ENCODE measurements at regions not wholly inside any gene's neighbourhood (a gene's known extent, or its start where the extent isn't known, plus 50 kb on each side); places are given as distances from the start of the nearest gene placed in this dataset.

DNA sequence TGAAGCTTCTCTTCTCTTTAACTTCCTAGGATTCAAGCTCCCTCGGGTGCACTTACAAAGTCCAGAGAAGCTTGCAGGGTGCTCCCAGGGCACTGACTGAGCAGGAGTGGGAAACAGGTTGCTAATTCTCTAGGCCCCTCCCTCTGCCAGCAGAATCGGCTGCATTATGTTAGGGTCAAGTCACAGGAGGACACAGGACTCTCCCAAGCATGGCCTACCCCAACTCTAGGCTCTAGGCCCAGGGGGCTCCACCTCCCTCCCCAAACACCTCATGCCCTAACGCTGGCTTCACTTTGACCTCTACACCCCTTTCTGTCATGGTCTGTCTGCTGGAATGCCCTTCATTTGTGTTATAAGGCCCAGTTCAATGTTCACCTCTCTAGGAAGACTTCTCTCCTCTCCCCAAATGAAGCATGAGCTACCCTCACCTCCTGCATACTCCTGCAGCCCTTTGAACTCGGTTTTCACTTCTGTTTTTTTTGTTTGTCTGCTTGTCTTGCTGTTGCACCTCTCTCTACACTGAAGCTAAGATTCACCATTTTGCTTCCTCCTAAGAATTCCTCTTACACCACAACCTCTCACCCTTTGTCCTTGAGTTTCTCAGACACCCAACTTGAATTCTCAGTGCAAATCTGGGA lies 521.8 kb upstream of the ID2 start:
- in situ Hi-C loops (cut with HindIII; ENCODE audit: low sequenced_read_pairs), result no loop called here

DNA sequence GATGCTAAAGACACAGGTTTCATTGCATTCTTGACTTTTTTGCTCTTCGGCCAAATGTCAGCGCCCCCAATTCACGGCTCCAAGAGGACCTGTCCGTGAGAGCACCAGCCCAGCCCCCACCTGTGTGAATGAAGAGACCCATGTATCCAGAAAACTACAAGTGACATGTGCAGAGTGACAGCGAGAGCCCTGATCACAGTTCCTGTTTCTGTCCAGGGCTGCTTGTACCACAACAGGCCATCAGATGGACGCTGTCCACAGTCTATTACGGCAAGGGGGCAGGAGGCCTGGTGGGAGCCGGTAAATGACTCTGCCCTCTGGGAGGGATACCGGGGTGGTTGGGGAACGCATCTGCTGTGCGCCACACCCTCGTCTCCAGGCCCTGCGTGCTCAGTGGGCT lies 520.9 kb upstream of the ID2 start:
- in situ Hi-C loops (cut with HindIII; ENCODE audit: low sequenced_read_pairs), result no loop called here

DNA sequence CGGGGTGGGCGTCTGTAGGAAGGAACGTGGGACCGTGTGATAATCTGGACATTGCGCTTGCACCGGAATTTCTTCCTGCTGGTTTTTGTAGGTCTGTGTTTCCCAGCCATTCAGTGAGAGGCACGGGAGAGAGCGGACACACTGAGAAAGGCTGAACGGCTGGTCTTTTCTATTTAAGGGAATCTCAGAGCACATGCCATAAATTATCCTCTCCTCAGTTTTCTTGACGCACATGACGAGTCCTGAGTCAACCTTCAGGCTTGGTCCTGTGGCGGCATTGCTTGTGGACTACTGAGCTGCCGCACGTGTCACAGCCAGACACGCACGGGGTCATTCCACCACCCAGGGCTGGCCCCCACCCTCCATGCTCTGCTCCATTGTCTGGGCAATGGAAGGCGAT lies 519.3 kb upstream of the ID2 start:
- in situ Hi-C loops (cut with HindIII; ENCODE audit: low sequenced_read_pairs), result no loop called here

DNA sequence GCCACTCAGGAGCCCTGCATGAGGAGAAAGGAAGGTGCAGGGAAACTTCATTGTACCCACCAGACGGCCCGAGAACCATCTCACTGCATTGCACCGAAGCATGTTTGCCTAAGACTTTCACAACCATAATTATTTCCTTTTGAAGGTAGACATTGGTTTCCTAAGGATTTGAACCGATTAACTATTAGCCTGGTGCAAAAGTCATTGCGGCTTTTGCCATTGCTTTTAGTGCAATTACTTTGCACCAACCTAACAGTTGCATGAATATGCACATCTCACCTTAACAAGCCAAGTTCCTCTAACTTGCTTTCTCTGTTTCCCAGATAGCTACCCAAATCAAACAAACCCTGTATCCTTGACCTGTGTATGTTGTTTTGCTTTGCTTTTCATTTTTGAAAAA lies 516.3 kb upstream of the ID2 start:
- in situ Hi-C loops (cut with HindIII; ENCODE audit: low sequenced_read_pairs), result no loop called here

DNA sequence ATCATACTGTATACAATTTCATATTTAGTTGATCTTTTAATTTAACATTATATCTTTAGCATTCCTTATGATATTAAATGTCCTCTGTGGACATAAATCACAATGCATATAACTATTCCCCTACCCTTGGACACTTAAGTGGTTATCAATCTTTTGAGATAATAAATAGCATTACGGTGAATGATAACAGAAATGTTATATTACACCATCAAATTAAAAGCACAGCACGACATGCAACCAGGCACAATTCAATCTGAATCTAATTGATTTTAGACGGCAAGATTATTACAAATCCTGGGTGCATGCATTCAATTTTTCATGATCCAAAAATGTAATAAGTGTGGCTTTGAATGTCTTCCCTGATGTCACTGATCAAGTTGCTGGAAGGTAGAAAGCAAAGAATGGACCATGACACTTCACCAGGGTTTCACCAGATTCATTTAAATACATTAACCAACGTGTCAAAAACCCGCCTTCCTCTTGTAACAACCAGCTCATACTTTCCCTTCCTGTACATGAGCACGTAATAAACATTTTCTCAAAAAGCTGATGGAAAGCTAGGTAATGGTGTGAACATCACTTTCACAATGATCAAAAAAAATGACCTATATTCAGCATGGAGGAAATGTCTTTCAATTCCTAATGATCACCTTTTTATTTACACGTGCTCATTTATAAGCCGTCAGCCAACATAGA lies 513.7 kb upstream of the ID2 start:
- in situ Hi-C loops (cut with HindIII; ENCODE audit: low sequenced_read_pairs), result no loop called here

DNA sequence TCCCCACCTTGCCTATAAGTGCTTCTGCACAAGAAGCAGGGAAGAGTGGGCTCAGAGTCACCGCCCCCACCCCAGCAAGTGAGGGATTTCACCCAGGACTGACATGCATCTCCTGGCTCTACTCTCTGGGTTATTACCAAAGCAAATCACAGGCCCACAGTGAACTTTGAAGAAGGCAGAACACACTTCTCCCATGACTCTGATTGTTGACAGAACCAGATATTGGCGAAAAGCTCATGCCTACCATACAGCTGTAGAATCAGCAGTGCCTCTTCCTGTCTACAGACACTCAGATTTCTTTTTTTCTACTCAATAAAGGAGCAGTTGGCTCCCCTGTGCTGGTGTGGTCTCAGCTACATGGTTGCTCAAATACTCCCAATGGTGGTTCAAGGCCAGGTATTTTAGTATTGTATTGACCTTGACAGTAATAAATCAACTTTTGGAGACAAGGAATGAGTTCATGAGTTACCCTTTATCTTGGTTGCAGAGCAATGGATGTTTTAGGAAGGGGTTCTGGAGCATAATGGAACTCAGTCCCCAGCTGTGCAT lies 512.9 kb upstream of the ID2 start:
- in situ Hi-C loops (cut with HindIII; ENCODE audit: low sequenced_read_pairs), result no loop called here

DNA sequence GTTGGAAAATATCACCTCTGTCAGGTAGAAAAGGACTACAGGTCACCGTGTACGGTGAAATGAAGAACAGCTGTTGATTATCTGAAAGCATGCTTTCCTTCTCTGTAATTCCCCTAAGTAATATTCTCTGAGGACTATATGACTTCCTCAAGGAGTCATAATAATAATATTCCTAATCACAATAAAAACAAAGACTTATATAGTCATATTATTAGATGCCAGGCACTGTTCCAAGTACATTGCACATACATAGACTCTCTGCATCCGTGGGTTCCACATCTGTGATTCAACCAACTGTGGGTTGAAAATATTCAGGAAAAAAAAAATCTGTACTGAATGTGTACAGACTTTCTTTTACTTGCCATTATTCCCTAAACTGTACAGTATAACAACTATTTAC lies 512.4 kb upstream of the ID2 start:
- in situ Hi-C loops (cut with HindIII; ENCODE audit: low sequenced_read_pairs), result no loop called here

DNA sequence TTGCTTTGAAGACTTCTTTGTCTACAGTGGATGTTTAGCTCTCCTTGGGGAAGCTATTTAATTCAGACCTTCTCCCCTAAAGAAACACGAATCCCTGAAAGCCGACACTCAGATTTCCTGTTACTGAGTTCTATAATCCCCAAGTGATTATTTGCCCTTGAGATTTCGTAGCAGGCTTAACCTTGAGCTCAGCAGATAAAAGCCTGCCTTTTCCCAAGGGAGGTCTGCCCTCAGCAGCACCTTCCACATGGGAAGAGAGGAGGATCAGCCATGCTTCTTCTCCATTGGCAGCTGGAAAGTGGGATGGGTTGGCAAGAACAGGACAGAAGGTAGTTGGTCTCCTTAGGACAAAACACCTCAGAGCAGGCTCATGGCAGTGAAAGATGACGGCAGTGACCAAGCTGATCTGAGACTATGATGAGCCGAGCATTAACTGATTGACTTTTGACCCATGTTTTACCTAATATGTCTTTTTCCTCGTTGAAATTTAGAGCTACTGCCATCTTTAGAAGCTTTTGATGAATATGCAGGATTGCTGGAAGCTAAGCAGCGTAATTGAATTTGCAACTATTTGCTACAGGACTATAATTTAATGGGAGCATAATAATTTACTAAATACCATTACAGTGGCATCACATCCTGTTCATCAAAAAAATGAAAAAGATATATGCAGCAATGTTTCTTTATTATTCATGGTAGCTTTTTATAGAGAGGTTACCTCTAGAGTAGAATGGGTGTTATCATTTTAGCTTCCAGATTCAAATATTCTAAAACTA lies 511.1 kb upstream of the ID2 start:
- in situ Hi-C loops (cut with HindIII; ENCODE audit: low sequenced_read_pairs), result no loop called here

DNA sequence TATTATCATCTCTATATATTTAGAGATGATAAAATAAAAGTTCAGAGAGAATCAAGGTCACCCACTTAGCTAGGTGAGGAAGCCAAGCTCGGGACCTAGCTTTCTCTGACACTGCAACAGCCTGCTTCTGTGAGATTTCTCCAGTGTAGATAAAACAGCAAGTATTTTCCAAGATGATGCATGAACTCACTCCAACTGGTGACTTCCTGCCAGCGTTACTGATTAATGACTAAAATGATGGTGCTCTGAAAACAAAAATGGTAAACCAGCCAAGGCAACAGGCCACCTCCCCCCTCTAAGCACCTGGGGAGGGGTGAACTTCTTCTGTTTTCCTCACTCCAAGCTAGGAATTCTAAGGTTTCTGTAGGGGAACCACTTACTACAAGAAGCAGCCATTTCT lies 510.2 kb upstream of the ID2 start:
- in situ Hi-C loops (cut with HindIII; ENCODE audit: low sequenced_read_pairs), result no loop called here

DNA sequence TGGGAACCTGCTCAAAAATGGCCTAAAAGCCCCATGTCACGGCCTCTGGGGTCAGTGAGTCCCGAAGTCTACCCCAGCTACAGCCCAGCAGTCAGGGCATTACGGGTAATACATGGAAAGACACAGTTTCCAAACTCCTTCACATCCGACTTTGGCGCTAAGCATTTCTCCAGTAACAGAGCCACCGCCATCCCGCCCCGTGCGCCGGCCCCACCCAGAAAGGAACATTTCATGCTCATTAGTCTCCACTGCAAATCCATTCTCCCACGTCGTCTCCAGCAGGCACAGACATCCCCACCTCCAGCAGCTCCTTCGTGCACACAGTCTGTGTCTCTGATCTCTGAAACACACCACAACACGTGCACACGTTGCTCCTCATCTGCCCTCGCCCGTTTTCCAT lies 509.2 kb upstream of the ID2 start:
- in situ Hi-C loops (cut with HindIII; ENCODE audit: low sequenced_read_pairs), result no loop called here

DNA sequence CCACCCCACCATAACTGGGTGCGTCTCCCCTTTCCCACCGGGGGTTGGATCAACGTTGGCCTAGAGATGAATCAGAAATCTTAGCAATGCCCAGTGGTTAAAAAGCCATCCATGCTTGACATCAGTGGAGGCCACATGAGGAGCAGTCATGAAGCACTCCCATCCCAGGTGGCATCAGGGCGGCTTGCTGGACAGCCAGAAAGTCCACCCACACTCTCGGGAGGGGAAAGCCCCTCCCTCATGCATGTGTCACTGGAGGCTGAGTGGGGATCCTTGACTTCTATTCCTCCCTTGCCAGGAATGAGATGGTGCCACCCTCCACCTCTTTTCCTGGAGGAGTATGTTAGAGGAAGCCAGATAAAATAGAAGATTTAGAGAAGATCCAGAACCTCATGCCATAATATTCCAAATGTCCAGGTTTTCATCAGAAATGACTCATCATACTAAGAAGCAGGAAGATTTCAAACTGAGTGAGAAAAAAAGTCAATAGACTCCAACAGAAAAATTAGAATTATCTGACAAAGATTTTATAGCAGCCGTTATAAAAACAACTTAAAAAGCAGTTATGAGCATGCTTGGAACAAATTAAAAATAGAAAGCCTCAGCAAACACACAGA lies 507.1 kb upstream of the ID2 start:
- in situ Hi-C loops (cut with HindIII; ENCODE audit: low sequenced_read_pairs), result no loop called here

DNA sequence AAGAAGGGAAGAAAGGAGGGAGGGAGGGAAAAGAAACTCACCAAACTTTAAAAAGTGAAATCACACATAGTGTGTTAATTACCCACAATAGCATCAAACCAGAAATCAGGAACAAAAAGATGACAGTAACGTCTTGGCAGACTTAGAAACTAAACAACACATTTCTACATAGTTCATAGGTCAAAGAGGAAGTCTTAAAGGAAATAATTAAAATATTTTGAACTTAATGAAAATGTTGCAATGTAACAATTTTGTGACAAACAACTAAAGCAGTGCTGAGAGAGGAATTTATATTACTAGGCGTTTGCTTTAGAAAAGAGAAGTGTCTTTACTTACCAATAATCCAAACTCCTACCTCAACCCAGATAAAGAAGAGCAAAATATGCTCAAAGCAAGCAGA lies 505.0 kb upstream of the ID2 start:
- in situ Hi-C loops (cut with HindIII; ENCODE audit: low sequenced_read_pairs), result no loop called here

DNA sequence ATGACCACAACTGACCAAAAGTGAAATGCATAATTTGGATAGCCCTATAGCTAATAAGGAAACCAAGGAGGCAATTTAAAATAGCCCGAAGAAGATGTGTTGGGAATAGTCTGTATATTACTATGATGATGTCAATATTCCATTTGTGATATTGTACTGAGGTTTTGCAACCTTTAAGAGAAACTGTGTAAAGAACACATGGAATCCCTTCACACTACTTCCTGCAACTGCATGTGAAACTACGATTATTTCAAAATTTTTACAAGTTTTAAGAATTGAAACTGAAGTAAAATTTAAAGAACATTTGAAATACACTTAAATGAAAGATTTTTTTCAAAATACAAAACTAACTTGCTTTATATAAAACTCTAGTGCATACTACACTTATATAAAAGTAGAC lies 504.3 kb upstream of the ID2 start:
- in situ Hi-C loops (cut with HindIII; ENCODE audit: low sequenced_read_pairs), result no loop called here

DNA sequence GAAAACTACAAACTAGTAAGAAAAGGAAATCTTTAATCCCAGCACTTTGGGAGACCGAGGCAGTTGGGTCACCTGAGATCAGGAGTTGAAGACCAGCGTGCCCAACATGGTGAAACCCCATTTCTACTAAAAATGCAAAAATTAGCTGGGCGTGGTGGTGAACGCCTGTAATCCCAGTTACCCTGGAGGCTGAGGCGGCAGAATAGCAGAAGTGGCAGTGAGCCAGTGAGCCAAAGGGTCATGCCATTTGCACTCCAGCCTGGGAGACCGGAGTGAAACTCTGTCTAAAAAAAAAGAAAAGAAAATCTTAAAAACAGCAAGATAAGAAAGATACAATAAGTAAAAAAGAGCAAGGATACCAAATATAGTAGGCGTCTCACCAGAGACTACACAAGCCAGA lies 502.9 kb upstream of the ID2 start:
- in situ Hi-C loops (cut with HindIII; ENCODE audit: low sequenced_read_pairs), result no loop called here

DNA sequence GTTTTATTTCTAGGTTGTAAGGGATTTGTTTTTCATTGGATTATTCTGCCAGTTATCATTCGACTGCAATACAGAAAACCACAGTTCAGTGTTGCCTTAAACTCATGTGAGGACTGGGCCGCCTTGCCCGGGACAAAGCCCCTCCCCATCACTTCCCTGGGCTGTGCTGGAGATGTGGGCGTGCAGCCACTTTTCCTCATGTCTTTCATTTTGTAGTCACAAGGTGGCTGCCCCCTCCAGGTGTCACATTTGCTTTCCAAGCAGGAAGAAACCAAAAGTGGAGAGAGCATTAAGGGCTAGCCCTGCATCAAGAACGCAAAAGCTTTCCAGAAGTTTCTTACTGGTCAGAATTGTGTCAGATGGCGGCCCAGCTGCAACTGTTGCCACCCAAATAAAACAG lies 492.5 kb upstream of the ID2 start:
- in situ Hi-C loops (cut with HindIII; ENCODE audit: low sequenced_read_pairs), result no loop called here

DNA sequence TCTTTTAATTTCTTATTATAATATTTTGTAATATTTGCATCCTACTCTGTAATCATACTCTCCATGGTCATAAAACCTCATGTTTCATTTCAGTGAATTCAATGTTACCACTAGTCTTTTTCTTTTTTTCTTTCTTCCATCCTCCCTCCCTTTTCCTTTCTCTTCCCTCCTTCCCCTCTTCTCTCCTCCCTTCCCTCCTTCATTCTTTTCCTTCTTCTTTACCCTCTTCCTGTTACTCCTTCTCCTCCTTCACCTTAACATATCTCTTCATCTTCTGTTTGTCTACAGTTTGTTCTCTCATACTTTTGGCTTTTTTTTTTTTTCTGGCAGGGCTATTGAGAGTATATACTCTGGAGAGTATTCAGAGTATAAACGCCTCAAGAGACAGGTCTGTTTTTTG lies 491.6 kb upstream of the ID2 start:
- in situ Hi-C loops (cut with HindIII; ENCODE audit: low sequenced_read_pairs), result no loop called here

DNA sequence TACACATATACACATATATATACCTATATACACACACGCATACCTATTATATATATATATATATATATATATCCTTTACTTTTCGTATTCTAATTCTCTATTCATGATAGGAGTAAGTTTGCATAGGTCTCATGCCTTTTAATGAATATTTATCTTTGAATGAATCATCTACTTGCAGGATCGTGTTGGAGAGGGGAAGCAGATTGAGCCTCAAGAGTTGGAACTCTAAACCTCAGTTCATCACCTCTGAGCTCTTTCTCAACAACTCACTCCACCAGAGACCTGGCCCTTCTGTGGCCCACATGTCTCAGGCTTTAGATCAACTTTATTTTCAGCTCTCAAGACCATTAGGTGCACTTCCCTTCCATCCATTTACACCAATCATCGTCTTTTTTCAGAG lies 490.4 kb upstream of the ID2 start:
- in situ Hi-C loops (cut with HindIII; ENCODE audit: low sequenced_read_pairs), result no loop called here

DNA sequence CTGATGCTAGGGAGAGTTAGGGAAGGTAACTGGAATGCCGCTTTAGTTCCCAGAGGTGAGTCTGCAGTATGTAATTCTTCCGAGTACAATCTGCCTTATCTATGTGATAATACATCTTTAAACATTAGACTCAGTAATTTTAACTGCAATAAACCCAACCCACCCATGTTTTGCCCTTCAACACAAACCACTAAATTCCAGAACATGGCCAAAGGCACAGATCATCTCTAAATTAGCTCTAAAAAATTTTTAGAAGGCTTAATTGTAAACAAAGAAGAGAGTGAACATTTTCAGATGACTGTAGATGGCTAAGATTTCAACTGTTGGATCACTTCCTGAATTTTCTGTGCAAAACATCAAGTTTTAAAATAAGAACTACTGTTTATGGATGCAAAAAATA lies 488.7 kb upstream of the ID2 start:
- in situ Hi-C loops (cut with HindIII; ENCODE audit: low sequenced_read_pairs), result no loop called here

DNA sequence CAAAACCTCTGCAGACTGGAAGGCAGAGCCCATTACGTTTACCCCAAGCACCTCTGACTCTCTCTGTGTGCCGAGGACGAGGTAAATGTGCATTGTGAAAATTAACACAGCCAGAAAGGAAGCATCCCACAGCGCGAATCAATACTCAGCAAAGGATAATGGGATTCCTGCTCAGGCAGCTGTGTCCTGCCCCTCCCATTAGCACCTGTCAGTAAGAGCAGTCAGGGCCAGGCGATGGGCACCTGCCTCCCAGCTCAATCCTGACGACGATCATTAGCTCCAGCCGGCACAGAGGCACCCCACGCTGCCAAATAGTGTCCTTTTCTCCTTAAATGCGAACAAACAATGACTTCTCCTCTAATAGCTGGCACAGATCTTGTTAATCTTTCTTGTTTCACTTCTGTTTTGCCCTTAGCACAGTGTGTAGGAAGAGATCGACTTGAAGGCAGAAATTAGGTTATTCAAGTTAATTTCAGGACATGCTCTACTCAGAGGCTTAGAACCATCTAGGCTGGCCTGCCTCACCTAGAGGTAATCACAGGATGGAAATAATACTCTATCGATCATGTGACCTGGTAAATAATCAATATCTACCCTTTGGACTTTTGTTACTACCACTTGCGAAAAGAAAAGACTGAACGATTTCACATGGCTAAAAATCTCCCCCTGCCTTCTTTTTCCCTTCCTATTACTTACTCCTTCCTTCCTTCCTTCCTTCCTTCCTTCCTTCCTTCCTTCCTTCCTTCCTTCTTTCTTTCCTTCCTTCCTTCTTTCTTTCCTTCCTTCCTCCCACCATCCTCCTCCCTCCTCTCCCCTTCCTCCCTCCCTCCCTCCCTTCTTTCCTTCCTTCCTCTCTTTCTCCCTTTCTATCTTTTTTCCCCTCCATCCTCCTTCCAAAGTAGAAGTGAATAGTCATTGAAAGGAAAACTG lies 487.9 kb upstream of the ID2 start:
- in situ Hi-C loops (cut with HindIII; ENCODE audit: low sequenced_read_pairs), result no loop called here

DNA sequence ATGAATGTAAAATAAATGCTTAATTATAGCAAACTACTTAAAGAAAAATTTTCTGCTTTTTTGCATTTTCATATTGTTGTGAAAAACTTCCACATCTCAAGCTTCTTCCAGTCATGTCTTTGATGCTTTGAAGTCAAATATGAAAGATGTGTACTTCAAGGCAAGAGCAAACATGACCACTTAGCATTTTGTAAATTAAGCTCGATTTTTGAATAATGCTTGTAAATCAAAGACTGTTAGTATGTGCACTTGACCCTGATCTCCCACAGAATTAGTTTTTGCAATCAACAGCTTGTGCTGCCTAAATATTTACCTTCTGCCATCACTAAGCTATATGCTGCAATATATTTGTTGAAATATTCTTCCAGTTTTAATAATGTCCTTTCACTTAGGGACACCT lies 486.1 kb upstream of the ID2 start:
- in situ Hi-C loops (cut with HindIII; ENCODE audit: low sequenced_read_pairs), result no loop called here

DNA sequence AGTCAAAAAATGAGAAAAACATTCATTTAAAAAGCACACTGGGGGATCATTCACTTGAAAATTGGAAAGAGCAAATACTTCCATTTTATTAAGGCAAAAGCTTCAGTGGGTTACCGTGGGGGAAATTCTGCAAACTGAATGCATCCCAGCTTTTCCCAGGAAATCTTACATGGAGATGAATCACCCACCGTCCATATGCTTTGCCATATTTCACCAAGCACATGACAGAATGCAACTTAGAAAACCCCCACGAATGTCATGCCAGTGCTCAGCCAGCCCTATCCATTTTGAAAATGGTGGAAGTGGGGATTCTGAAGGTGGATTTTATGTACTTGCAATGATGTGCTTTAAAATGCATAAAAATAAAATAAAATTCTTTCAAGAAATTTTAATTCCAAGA lies 485.5 kb upstream of the ID2 start:
- in situ Hi-C loops (cut with HindIII; ENCODE audit: low sequenced_read_pairs), result no loop called here
